AG04449 (cell line): ENCODE measurements at regions not wholly inside any gene's neighbourhood (a gene's known extent, or its start where the extent isn't known, plus 50 kb on each side); places are given as distances from the start of the nearest gene placed in this dataset.
A peak's percentile ranks its signal among the peaks of the same experiment; 100 is the strongest.

ENCODE experiments used
- CTCF ChIA-PET: fragments of 350-600 bp; formaldehyde crosslinking; extraction: SDS; loops from one replicate; lab custom pipeline; 2021; ENCODE audit warnings: antibody characterized with exemption; lab: Yijun Ruan, JAX
- POLR2A ChIA-PET: fragments of 400-600, 350-600 bp; formaldehyde crosslinking; extraction: SDS; loops from one replicate; lab custom pipeline; 2020; ENCODE audit warnings: antibody characterized with exemption, inconsistent platforms; lab: Yijun Ruan, JAX
- DNase-seq: peaks from one replicate; pipeline ENCODE4 v3.0.0-alpha.2; 2010; ENCODE audit warnings: low read depth, low spot score
- H3K4me3 ChIP-seq: 2 replicates; pipeline ENCODE4 v1.5.1; 2011; ENCODE audit warnings: low read depth, mild to moderate bottlenecking, control low read depth, low read length
- CTCF ChIP-seq: IDR thresholded peaks from one replicate; pipeline ENCODE4 v1.5.1; 2011; ENCODE audit warnings: mild to moderate bottlenecking, moderate library complexity, low read length, control low read depth, inconsistent platforms; ENCODE audit not compliant: insufficient read depth; ENCODE audit errors: missing control alignments

GRCh38 chr1:91610789-91611188 is 110.1 kb downstream of the CDC7 start:
- CTCF ChIA-PET = interaction anchor here (1.3 to 1.5 kb wide), 3 partner anchors 34 to 273 kb away, joined by 3 to 4 read pairs (median 3); no protein-coding TSS in a partner anchor
- POLR2A ChIA-PET = interaction anchor here (0.6 to 1.5 kb wide), 4 partner anchors 9 to 140 kb away, joined by 3 to 5 read pairs (median 4); no protein-coding TSS in a partner anchor
- no peak for TF ChIP-seq CTCF
- DNase-seq = no peak
- H3K4me3 ChIP-seq = no peak overlapping the region

GRCh38 chr1:91611483-91611917 is 110.8 kb downstream of the CDC7 start:
- DNase-seq = no peak
- ChIA-PET CTCF (interaction anchor here (0.7 to 1.4 kb wide), 5 partner anchors 29 to 272 kb away, joined by 3 to 4 read pairs (median 3); no protein-coding TSS in a partner anchor), POLR2A (interaction anchor here (0.6 to 1.5 kb wide), 4 partner anchors 8 to 107 kb away, joined by 3 to 5 read pairs (median 4); no protein-coding TSS in a partner anchor)
- TF ChIP-seq CTCF = peak; percentile 0
- no peak overlapping the region for H3K4me3 ChIP-seq

GRCh38 chr1:91613595-91613994 is 112.9 kb downstream of the CDC7 start:
- ChIA-PET CTCF (interaction anchor here (0.9 to 1.0 kb wide), 2 partner anchors 14 to 269 kb away, joined by 3 read pairs; no protein-coding TSS in a partner anchor), POLR2A (no interaction called here)
- DNase-seq = no peak
- H3K4me3 ChIP-seq = no peak overlapping the region
- TF ChIP-seq CTCF = no peak

- no peak for TF ChIP-seq CTCF
- no peak overlapping the region for H3K4me3 ChIP-seq
- ChIA-PET POLR2A (no interaction called here), CTCF (no interaction called here)
- no peak for DNase-seq
These were observed 116.1 kb downstream of the CDC7 start for GRCh38 chr1:91616712-91617111.

GRCh38 chr1:91617285-91617765 is 116.7 kb downstream of the CDC7 start:
- POLR2A ChIA-PET = no interaction called here
- H3K4me3 ChIP-seq = no peak overlapping the region
- DNase-seq = no peak
- no peak for TF ChIP-seq CTCF
- CTCF ChIA-PET = no interaction called here

- DNase-seq = no peak
- no peak for TF ChIP-seq CTCF
- H3K4me3 ChIP-seq = no peak overlapping the region
- CTCF ChIA-PET = interaction anchor here (0.6 to 2.3 kb wide), 3 partner anchors 12 to 265 kb away, joined by 3 to 6 read pairs (median 5); no protein-coding TSS in a partner anchor
- POLR2A ChIA-PET = interaction anchor here (1.9 kb wide), 1 partner anchor 8 kb away, joined by 5 read pairs; no protein-coding TSS in a partner anchor
These were observed 119.2 kb downstream of the CDC7 start for GRCh38 chr1:91619881-91620280.
